Transverse colon (tissue), 4 donors: ENCODE measurements at regions not wholly inside any gene's neighbourhood (a gene's known extent, or its start where the extent isn't known, plus 50 kb on each side); places are given as distances from the start of the nearest gene placed in this dataset.
A peak's percentile ranks its signal among the peaks of the same experiment; 100 is the strongest.
"Not testable (repeated sequence)": the region's sequence is repeated elsewhere in the genome, so short reads cannot be mapped to it uniquely, and the experiment has no call there.

Source experiments
- DNase-seq: peaks from one replicate; pipeline ENCODE4 v3.0.0-alpha.2; 2019
- H3K27ac ChIP-seq, 4 donors: fragments of 200-600 bp; sonication (generic); 2 replicates each; pipeline ENCODE4 v1.5.1; 2016 to 2018; ENCODE audit warnings: inconsistent platforms in 4 of 4
- H3K27me3 ChIP-seq: fragments of 200-600 bp; sonication (generic); 2 replicates; pipeline ENCODE4 v1.5.1; 2017; ENCODE audit warnings: inconsistent platforms
- H3K36me3 ChIP-seq, 4 donors: fragments of 200-600 bp; sonication (generic); 2 replicates each; pipeline ENCODE4 v1.5.1; 2017 to 2019; ENCODE audit warnings: inconsistent platforms in 4 of 4
- H3K4me1 ChIP-seq, 4 donors: fragments of 200-600 bp; sonication (generic); 2 replicates each; pipeline ENCODE4 v1.5.1; 2017 to 2020; ENCODE audit warnings: inconsistent platforms in 4 of 4
- H3K4me3 ChIP-seq, 4 donors: fragments of 200-600 bp; sonication (generic); 1 replicate in 1 of 4; 2 replicates in 3 of 4; pipeline versions ENCODE4 v1.5.1 to v1.6.1; 2017 to 2019; ENCODE audit warnings: inconsistent platforms in 4 of 4
- H3K9me3 ChIP-seq, 2 donors: fragments of 200-600 bp; sonication (generic); 2 replicates each; pipeline ENCODE4 v1.5.1; 2017 to 2019; ENCODE audit warnings: inconsistent platforms in 2 of 2
- EP300 ChIP-seq: sonication (generic); formaldehyde crosslinking; IDR thresholded peaks from one replicate; pipeline ENCODE4 v1.6.1; 2017; ENCODE audit warnings: antibody characterized with exemption, low read depth
- POLR2A ChIP-seq: fragments of 450-650 bp; IDR thresholded peaks from one replicate; pipeline ENCODE4 v1.6.1; 2016; ENCODE audit warnings: antibody characterized with exemption, mild to moderate bottlenecking, moderate library complexity
- POLR2AphosphoS5 ChIP-seq, 3 donors: sonication (generic); formaldehyde crosslinking; IDR thresholded peaks; one replicate each; pipeline ENCODE4 v1.6.1; 2016; ENCODE audit warnings: antibody characterized with exemption in 3 of 3
- WGBS, 2 donors: methylation state at CpG; one replicate each; pipeline ENCODE4 v1.1.5; 2018; ENCODE audit warnings: low coverage in 1 of 2; 5-methylcytosine and 5-hydroxymethylcytosine counted together
- in situ Hi-C, 4 donors: fragments of 200-750 bp; cut with MboI; loops; one replicate each; pipeline versions ENCODE4 v1.15.0 to v1.15.1; 2017; ENCODE audit warnings: low sequenced_read_pairs in 3 of 4, low pct_ligation_motif_present in 1 of 4, low pct_unique_long_range_greater_than_20kb in 1 of 4
- intact Hi-C: fragments of 100-400 bp; cut with DNase I; formaldehyde crosslinking; loops from one replicate; pipeline ENCODE4 v1.15.1; 2023; ENCODE audit warnings: low total_unique reads
- TF ChIP-seq, protein P1 (sequence below), 5 experiments: fragments of 200-600 bp in 3 of 5; fragments of 450-650 bp in 2 of 5; sonication (generic) in 3 of 5; IDR thresholded peaks; 1 replicate in 2 of 5; 2 replicates in 3 of 5; pipeline ENCODE4 v1.5.1; 2016 to 2017; ENCODE audit warnings: antibody characterized with exemption in 5 of 5, inconsistent platforms in 3 of 5, mild to moderate bottlenecking in 2 of 5, moderate library complexity in 1 of 5

DNA sequence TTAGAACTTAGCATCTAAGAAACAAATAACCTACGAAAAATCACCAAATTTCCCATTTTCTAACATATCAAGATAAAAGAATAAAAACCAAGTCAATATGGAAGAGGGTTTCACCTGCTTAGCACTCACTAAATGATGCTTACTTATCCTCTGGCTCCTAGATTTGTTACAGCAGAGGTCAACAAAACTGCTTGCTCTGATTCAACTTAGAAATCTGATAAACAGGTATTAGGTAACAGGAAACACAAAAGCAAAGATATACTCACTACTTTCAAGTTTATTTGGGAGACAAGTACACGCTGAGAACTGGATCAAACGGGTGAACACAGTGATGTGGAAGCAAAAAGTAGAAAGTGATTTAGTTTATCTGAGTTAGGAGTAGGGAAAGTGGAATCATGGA is 235.7 kb upstream of the TARS1 start:
- H3K27me3 ChIP-seq, result no peaks in the 10 kb centered on the region
- in situ Hi-C loops, result no loop called here
- TF ChIP-seq POLR2A (no peak), POLR2AphosphoS5 (IDR thresholded peaks at IDR 0.05) (no peak), EP300 (no peak)
- no peak for DNase-seq
- H3K4me1 ChIP-seq, result peaks cover 0 to 17% (median 10%) of the 10 kb centered on the region in 4 donors
- intact Hi-C loops, result no loop called here
- 79 to 81% methylated on average over 3 of the region's 3 CpGs for WGBS, 2 donors
- no peak overlapping the region for H3K27ac ChIP-seq
- no peaks in the 10 kb centered on the region for H3K36me3 ChIP-seq
- no peaks in the 10 kb centered on the region for H3K9me3 ChIP-seq
- no peak overlapping the region for H3K4me3 ChIP-seq

DNA sequence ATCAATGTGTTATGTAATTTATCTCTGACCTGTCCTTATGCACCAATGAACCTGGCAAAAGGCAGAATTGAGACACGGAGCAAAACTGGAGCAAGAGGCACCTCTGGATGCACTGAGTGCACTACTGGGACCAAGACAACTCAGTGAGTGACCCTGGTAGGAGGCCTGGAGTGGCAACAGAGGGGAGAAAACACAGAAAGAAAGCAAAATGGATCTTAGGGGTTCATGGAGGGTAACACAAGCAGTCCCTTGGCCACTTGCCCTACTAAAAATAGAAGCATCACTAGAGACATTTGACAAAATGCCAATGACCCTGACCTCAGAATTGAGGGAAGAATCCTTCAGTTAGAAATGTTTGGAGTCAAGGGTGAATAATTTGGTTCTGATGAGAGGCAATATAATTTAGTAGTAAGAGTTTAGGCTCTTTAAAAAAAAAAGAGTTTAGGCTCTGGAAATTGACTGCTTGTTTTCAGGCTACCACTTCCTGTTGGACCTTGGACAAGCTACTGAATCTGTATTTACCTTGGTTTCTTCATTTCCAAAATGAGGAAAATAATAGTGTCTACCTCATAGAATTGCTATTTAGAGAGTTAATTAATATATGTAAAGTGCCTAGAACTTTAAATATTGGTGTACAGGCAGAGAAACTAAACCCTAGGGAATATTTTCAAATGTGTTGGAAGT is 234.9 kb upstream of the TARS1 start:
- Histone ChIP-seq H3K36me3 (no peaks in the 10 kb centered on the region), H3K4me1 (peaks cover 0 to 17% (median 10%) of the 10 kb centered on the region in 4 donors), H3K27ac (no peak overlapping the region), H3K4me3 (no peak overlapping the region), H3K27me3 (no peaks in the 10 kb centered on the region), H3K9me3 (no peaks in the 10 kb centered on the region)
- intact Hi-C loops, result no loop called here
- no peak for DNase-seq
- in situ Hi-C loops, result no loop called here
- TF ChIP-seq POLR2AphosphoS5 (IDR thresholded peaks at IDR 0.05) (no peak), POLR2A (no peak), EP300 (no peak)
- TF ChIP-seq, protein P1, sequence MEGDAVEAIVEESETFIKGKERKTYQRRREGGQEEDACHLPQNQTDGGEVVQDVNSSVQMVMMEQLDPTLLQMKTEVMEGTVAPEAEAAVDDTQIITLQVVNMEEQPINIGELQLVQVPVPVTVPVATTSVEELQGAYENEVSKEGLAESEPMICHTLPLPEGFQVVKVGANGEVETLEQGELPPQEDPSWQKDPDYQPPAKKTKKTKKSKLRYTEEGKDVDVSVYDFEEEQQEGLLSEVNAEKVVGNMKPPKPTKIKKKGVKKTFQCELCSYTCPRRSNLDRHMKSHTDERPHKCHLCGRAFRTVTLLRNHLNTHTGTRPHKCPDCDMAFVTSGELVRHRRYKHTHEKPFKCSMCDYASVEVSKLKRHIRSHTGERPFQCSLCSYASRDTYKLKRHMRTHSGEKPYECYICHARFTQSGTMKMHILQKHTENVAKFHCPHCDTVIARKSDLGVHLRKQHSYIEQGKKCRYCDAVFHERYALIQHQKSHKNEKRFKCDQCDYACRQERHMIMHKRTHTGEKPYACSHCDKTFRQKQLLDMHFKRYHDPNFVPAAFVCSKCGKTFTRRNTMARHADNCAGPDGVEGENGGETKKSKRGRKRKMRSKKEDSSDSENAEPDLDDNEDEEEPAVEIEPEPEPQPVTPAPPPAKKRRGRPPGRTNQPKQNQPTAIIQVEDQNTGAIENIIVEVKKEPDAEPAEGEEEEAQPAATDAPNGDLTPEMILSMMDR (IDR thresholded peaks at IDR 0.05), result no peak
- 71 to 83% methylated on average over 1 of the region's 1 CpG for WGBS, 2 donors

DNA sequence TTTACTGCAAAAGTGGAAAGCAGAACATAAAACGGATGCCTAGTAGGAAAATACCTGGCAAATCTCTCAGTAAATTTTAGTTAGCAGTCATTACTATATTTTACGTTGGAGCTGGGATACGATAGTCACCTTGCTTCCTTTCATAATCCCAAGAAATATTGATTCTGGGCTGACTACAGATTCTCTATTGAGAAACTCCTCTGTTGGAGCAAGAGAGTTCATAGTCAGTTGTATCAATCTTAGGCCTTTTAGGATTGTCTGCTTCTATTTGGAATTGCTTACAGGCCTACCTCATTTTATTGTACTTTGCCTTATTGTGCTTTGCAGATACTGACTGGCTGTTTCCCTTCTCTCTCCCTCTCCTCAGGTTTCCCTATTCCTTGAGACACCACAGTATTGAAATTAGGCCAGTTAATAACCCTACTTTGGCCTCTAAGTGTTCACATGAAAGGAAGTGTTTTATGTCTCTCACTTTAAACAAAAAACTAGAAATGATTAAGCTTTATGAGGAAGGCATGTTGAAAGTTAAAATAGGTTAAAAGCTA is 233.7 kb upstream of the TARS1 start:
- in situ Hi-C loops (no loop called here), intact Hi-C loops (no loop called here)
- Histone ChIP-seq H3K27me3 (no peaks in the 10 kb centered on the region), H3K4me1 (peaks cover 0 to 17% (median 10%) of the 10 kb centered on the region in 4 donors), H3K36me3 (no peaks in the 10 kb centered on the region), H3K27ac (peak overlapping the region in 1 of 4 donors; percentile 18), H3K4me3 (no peak overlapping the region), H3K9me3 (no peaks in the 10 kb centered on the region)
- DNase-seq, result no peak
- WGBS, 2 donors, result 63 to 73% methylated on average over 2 to 3 of the region's 3 CpGs
- TF ChIP-seq, protein P1 (IDR thresholded peaks at IDR 0.05), result no peak
- no peak for TF ChIP-seq POLR2A
- TF ChIP-seq POLR2AphosphoS5 (IDR thresholded peaks at IDR 0.05), result no peak
- no peak for TF ChIP-seq EP300

DNA sequence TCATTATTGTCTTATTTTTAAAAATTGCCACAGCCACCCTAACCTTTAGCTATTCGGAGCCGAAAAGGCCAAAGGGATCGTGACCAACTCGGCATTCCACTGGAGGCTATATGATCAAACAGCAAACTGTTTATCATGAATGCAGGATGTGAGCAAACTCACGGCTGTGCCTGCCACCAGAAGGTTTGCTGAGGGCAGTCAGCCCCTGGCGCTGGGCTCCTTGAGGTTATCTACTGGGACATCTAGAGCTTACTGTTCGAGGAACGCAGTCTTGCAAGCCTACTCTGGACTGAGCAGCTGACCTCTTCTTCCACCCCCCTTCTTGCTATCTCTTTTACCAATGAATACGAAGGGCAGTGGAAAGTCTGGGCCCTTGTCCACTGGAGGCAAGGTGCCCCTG is 231.5 kb upstream of the TARS1 start:
- Histone ChIP-seq H3K27ac (no peak overlapping the region), H3K9me3 (no peaks in the 10 kb centered on the region), H3K4me3 (no peak overlapping the region), H3K4me1 (peaks cover 0 to 17% (median 10%) of the 10 kb centered on the region in 4 donors), H3K27me3 (no peaks in the 10 kb centered on the region), H3K36me3 (no peaks in the 10 kb centered on the region)
- DNase-seq, result no peak
- no peak for TF ChIP-seq EP300
- no peak for TF ChIP-seq POLR2A
- TF ChIP-seq, protein P1 (IDR thresholded peaks at IDR 0.05), result no peak
- TF ChIP-seq POLR2AphosphoS5 (IDR thresholded peaks at IDR 0.05), result no peak
- in situ Hi-C loops, result no loop called here
- WGBS, 2 donors, result 83 to 98% methylated on average over 6 to 9 of the region's 9 CpGs
- intact Hi-C loops, result no loop called here

DNA sequence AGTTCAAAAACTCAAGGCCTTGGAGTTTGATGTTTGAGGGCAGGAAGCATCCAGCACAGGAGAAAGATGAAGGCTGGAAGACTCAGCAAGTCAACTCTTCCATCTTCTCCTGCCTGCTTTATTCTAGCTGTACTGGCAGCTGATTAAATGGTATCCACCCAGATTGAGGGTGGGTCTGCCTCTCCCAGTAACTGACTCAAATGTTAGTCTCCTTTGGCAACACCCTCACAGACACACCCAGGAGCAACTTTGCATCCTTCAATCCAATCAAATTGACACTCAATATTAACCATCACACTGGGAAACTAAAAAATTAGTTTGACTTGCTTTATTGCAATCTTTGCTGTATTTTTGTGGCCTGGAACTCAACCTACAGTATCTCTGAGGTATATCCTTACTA is 230.5 kb upstream of the TARS1 start:
- H3K36me3 ChIP-seq, intact Hi-C loops, H3K9me3 ChIP-seq, H3K27me3 ChIP-seq, DNase-seq, in situ Hi-C loops, H3K4me3 ChIP-seq, H3K27ac ChIP-seq: not testable (repeated sequence)
- H3K4me1 ChIP-seq, result peaks cover 0 to 17% (median 10%) of the 10 kb centered on the region in 4 donors
